ENCODE measurements at regions not wholly inside any gene's neighbourhood (a gene's known extent, or its start where the extent isn't known, plus 50 kb on each side); places are given as distances from the start of the nearest gene placed in this dataset.

- TF ChIP-seq CTCF (IDR thresholded peaks at IDR 0.05; ENCODE audit: extremely low read depth, missing control alignments): no peak
Observed at GRCh38 chr4:18479825-18480224, 458.3 kb upstream of the LCORL start.

GRCh38 chr4:18463987-18464559 is 442.5 kb upstream of the LCORL start:
- no peak for DNase-seq (ENCODE audit: low spot score)
- no peak for TF ChIP-seq CTCF (IDR thresholded peaks at IDR 0.05; ENCODE audit: extremely low read depth, missing control alignments)

More at GRCh38 chr4:18479825-18480224, 458.3 kb upstream of the LCORL start:
- no peak for DNase-seq (ENCODE audit: low spot score)

GRCh38 chr4:18458465-18458864 is 436.9 kb upstream of the LCORL start:
- DNase-seq (ENCODE audit: low spot score): no peak
- no peak for TF ChIP-seq CTCF (IDR thresholded peaks at IDR 0.05; ENCODE audit: extremely low read depth, missing control alignments)

- DNase-seq (ENCODE audit: low spot score): no peak
- TF ChIP-seq CTCF (IDR thresholded peaks at IDR 0.05; ENCODE audit: extremely low read depth, missing control alignments): no peak
Observed at GRCh38 chr4:18454349-18454748, 432.8 kb upstream of the LCORL start.

- TF ChIP-seq CTCF (IDR thresholded peaks at IDR 0.05; ENCODE audit: extremely low read depth, missing control alignments): no peak
Observed at GRCh38 chr4:18445110-18445509, 423.6 kb upstream of the LCORL start.

GRCh38 chr4:18444206-18444605 is 422.7 kb upstream of the LCORL start:
- TF ChIP-seq CTCF (IDR thresholded peaks at IDR 0.05; ENCODE audit: extremely low read depth, missing control alignments): no peak
- no peak for DNase-seq (ENCODE audit: low spot score)

More at GRCh38 chr4:18445110-18445509, 423.6 kb upstream of the LCORL start:
- DNase-seq (ENCODE audit: low spot score): no peak

- no peak for TF ChIP-seq CTCF (IDR thresholded peaks at IDR 0.05; ENCODE audit: extremely low read depth, missing control alignments)
- DNase-seq (ENCODE audit: low spot score): no peak
Observed at GRCh38 chr4:18442957-18443356, 421.4 kb upstream of the LCORL start.
